Breast epithelium (tissue), 4 donors: ENCODE measurements at regions not wholly inside any gene's neighbourhood (a gene's known extent, or its start where the extent isn't known, plus 50 kb on each side); places are given as distances from the start of the nearest gene placed in this dataset.

Source experiments
- DNase-seq, 2 donors: peaks; one replicate each; pipeline ENCODE4 v3.0.0-alpha.2; 2019; ENCODE audit warnings: low spot score in 2 of 2
- H3K27ac ChIP-seq, 2 donors: fragments of 200-600 bp; sonication (generic) in 1 of 2; one replicate each; pipeline ENCODE4 v1.5.1; 2016 to 2019; ENCODE audit warnings: mild to moderate bottlenecking in 1 of 2
- H3K27me3 ChIP-seq, 2 donors: fragments of 200-600 bp; sonication (generic) in 1 of 2; one replicate each; pipeline versions ENCODE4 v1.5.1 to v1.6.0; 2017 to 2019; ENCODE audit warnings: control low read depth in 1 of 2, mild to moderate bottlenecking in 1 of 2
- H3K36me3 ChIP-seq: fragments of 200-600 bp; one replicate; pipeline ENCODE4 v1.5.1; 2019
- H3K4me1 ChIP-seq, 2 donors: fragments of 200-600 bp; sonication (generic); one replicate each; pipeline ENCODE4 v1.5.1; 2016 to 2019; ENCODE audit warnings: control low read depth in 1 of 2
- H3K4me3 ChIP-seq, 3 donors: fragments of 200-600 bp; sonication (generic); 1 replicate in 2 of 3; 2 replicates in 1 of 3; pipeline ENCODE4 v1.5.1; 2016 to 2019; ENCODE audit warnings: mild to moderate bottlenecking in 3 of 3, moderate library complexity in 2 of 3
- H3K9me3 ChIP-seq, 2 donors: fragments of 200-600 bp; sonication (generic) in 1 of 2; one replicate each; pipeline ENCODE4 v1.5.1; 2016 to 2019; ENCODE audit warnings: control low read depth in 1 of 2
- POLR2A ChIP-seq: fragments of 450-650 bp; IDR thresholded peaks from one replicate; pipeline ENCODE4 v1.6.1; 2016; ENCODE audit warnings: antibody characterized with exemption, mild to moderate bottlenecking, moderate library complexity
- POLR2AphosphoS5 ChIP-seq, 3 donors: sonication (generic); formaldehyde crosslinking; IDR thresholded peaks; one replicate each; pipeline ENCODE4 v1.6.1; 2017; ENCODE audit warnings: antibody characterized with exemption in 3 of 3
- intact Hi-C: fragments of 100-400 bp; cut with DNase I; formaldehyde crosslinking; loops from one replicate; pipeline ENCODE4 v1.15.1; 2023; ENCODE audit warnings: low total_unique reads
- TF ChIP-seq, protein P1 (sequence below), 3 donors: fragments of 450-650 bp; IDR thresholded peaks; one replicate each; pipeline ENCODE4 v1.5.1; 2016 to 2017; ENCODE audit warnings: antibody characterized with exemption in 3 of 3, mild to moderate bottlenecking in 3 of 3, moderate library complexity in 3 of 3

GRCh38 chr2:228725031-228725430, 543.5 kb upstream of the SPHKAP start:
- intact Hi-C loops = no loop called here
- no peak overlapping the region for H3K4me3 ChIP-seq
- no peaks in the 10 kb centered on the region for H3K36me3 ChIP-seq
- no peak overlapping the region for H3K27ac ChIP-seq
- no peak for DNase-seq
- TF ChIP-seq POLR2A (no peak), POLR2AphosphoS5 (IDR thresholded peaks at IDR 0.05) (no peak)
- TF ChIP-seq, protein P1, sequence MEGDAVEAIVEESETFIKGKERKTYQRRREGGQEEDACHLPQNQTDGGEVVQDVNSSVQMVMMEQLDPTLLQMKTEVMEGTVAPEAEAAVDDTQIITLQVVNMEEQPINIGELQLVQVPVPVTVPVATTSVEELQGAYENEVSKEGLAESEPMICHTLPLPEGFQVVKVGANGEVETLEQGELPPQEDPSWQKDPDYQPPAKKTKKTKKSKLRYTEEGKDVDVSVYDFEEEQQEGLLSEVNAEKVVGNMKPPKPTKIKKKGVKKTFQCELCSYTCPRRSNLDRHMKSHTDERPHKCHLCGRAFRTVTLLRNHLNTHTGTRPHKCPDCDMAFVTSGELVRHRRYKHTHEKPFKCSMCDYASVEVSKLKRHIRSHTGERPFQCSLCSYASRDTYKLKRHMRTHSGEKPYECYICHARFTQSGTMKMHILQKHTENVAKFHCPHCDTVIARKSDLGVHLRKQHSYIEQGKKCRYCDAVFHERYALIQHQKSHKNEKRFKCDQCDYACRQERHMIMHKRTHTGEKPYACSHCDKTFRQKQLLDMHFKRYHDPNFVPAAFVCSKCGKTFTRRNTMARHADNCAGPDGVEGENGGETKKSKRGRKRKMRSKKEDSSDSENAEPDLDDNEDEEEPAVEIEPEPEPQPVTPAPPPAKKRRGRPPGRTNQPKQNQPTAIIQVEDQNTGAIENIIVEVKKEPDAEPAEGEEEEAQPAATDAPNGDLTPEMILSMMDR (IDR thresholded peaks at IDR 0.05) = no peak
- peaks cover 0 to 3% of the 10 kb centered on the region in 2 donors for H3K9me3 ChIP-seq
- H3K27me3 ChIP-seq = no peaks in the 10 kb centered on the region
- no peaks in the 10 kb centered on the region for H3K4me1 ChIP-seq

DNA sequence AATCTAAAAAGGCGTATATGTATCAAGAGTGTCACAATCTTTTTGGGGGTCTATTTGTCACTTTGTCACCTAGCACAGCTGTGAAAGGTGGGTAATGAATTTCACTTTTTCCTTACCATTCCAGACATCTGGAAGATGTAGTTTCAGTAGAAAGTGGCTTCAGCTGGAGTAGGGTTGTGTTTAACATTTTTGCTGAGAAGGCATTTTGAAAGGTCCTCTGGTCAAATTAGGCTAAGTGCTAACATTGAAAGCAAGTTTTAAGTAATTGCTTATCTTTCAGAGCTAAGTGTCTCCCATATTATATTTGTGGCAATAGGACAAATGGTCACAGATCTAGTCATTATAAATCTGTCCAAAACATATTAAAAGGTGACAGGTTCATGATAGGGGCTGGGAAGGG, 542.1 kb upstream of the SPHKAP start:
- Histone ChIP-seq H3K27ac (no peak overlapping the region), H3K36me3 (no peaks in the 10 kb centered on the region), H3K4me1 (no peaks in the 10 kb centered on the region), H3K4me3 (no peak overlapping the region), H3K27me3 (no peaks in the 10 kb centered on the region), H3K9me3 (peaks cover 0 to 3% of the 10 kb centered on the region in 2 donors)
- TF ChIP-seq POLR2A = no peak
- TF ChIP-seq POLR2AphosphoS5 (IDR thresholded peaks at IDR 0.05) = no peak
- TF ChIP-seq, protein P1 (IDR thresholded peaks at IDR 0.05) = no peak
- intact Hi-C loops = no loop called here
- DNase-seq = no peak

- intact Hi-C loops = no loop called here
- H3K9me3 ChIP-seq = peaks cover 0 to under 1% of the 10 kb centered on the region in 2 donors
- H3K36me3 ChIP-seq = no peaks in the 10 kb centered on the region
- no peaks in the 10 kb centered on the region for H3K4me1 ChIP-seq
- TF ChIP-seq, protein P1 (IDR thresholded peaks at IDR 0.05) = no peak
- TF ChIP-seq POLR2AphosphoS5 (IDR thresholded peaks at IDR 0.05) (no peak), POLR2A (no peak)
- no peak overlapping the region for H3K27ac ChIP-seq
- no peak overlapping the region for H3K4me3 ChIP-seq
- no peaks in the 10 kb centered on the region for H3K27me3 ChIP-seq
- DNase-seq = no peak
Measured at GRCh38 chr2:228722311-228722710, 540.8 kb upstream of the SPHKAP start.

DNA sequence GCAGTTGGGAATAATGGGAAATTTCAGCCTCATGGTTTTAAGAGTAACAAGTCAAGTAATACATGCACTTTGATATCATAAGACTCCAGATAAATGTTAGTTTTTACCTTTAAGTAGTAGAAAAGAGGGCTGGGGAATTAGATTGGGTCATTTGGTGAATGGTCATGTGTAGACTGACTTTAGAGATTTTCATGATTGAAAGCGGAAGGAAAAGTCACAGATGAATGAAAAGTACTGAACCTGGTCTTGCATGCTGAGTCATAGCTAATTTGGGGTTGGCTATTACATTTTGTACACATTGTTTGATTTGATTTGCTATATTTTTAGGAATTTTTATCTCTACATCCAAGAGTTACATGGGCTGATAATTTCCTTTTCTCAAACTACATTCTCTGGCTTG, 539.4 kb upstream of the SPHKAP start:
- intact Hi-C loops = no loop called here
- TF ChIP-seq, protein P1 (IDR thresholded peaks at IDR 0.05) = no peak
- TF ChIP-seq POLR2AphosphoS5 (IDR thresholded peaks at IDR 0.05) = no peak
- TF ChIP-seq POLR2A = no peak
- no peaks in the 10 kb centered on the region for H3K27me3 ChIP-seq
- no peak for DNase-seq
- no peak overlapping the region for H3K4me3 ChIP-seq
- H3K36me3 ChIP-seq = no peaks in the 10 kb centered on the region
- H3K9me3 ChIP-seq = peaks cover 0 to 3% of the 10 kb centered on the region in 2 donors
- no peaks in the 10 kb centered on the region for H3K4me1 ChIP-seq
- no peak overlapping the region for H3K27ac ChIP-seq

DNA sequence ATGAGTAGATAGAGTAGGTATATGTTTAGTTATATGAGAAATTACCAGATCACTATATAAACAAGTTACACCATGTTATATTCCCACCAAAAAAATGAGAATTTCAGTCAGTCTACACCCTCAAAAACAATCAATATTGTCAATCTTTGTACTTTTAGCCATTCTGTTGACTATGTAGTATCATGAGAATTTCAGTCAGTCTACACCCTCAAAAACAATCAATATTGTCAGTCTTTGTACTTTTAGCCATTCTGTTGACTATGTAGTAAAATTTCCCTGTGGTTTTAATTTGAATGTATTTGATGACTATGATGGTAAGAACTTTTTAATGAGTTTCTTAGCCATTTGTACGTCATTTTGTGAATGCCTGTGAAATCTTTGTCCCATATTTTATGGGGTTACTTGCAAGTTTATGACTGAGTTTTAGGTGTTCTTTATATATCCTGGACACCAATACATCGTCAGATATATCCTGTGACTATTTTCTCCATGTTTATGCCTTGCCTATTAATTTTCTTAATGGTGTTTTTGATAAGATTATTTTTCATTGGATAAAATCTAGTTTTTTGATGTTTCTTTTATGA, 528.4 kb upstream of the SPHKAP start:
- Histone ChIP-seq H3K27ac (no peak overlapping the region), H3K27me3 (no peaks in the 10 kb centered on the region), H3K9me3 (peaks cover 0 to 5% of the 10 kb centered on the region in 2 donors), H3K36me3 (no peaks in the 10 kb centered on the region), H3K4me1 (no peaks in the 10 kb centered on the region), H3K4me3 (no peak overlapping the region)
- no peak for TF ChIP-seq POLR2A
- TF ChIP-seq POLR2AphosphoS5 (IDR thresholded peaks at IDR 0.05) = no peak
- no peak for DNase-seq
- intact Hi-C loops = no loop called here

GRCh38 chr2:228707846-228708245, 526.4 kb upstream of the SPHKAP start:
- no peak for DNase-seq
- TF ChIP-seq, protein P1 (IDR thresholded peaks at IDR 0.05) = no peak
- TF ChIP-seq POLR2A (no peak), POLR2AphosphoS5 (IDR thresholded peaks at IDR 0.05) (no peak)
- Histone ChIP-seq H3K4me1 (no peaks in the 10 kb centered on the region), H3K27me3 (no peaks in the 10 kb centered on the region), H3K27ac (no peak overlapping the region), H3K36me3 (no peaks in the 10 kb centered on the region), H3K9me3 (no peaks in the 10 kb centered on the region), H3K4me3 (no peak overlapping the region)
- intact Hi-C loops = no loop called here
